ENCODE measurements at regions not wholly inside any gene's neighbourhood (a gene's known extent, or its start where the extent isn't known, plus 50 kb on each side); places are given as distances from the start of the nearest gene placed in this dataset.

GRCh38 chr10:58897236-58897635 lies 279.2 kb upstream of the PHYHIPL start:
- TF ChIP-seq CTCF (IDR thresholded peaks at IDR 0.05) (no peak), POLR2A (IDR thresholded peaks at IDR 0.05; ENCODE audit: low read depth) (no peak), POLR2AphosphoS5 (IDR thresholded peaks at IDR 0.05) (no peak)

Measured in esophagus muscularis mucosa (tissue), 3 donors.